ENCODE measurements at regions not wholly inside any gene's neighbourhood (a gene's known extent, or its start where the extent isn't known, plus 50 kb on each side); places are given as distances from the start of the nearest gene placed in this dataset.

DNA sequence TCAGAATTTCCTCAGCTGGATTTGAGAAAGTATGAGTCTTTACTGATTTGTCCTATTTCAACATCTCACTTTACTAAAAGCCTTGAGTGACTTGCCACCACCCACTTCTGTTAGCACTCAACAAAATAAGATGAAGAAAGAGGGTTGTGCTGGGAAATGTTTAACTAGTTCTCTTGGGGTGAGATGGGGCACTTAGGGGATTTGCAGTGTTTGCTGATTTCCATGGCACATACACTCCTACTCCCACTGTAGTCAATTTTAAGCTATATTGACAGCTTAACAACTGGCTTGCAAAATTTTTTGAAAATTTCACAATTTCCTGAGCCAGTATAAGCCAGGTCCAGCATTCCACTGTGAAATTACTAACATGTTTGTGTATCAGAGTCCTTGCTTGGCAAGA is 463.1 kb upstream of the ARHGEF26 start:
- no peak for TF ChIP-seq EZH2phosphoT487 (IDR thresholded peaks at IDR 0.05; ENCODE audit: low read depth)
- TF ChIP-seq, protein P1, sequence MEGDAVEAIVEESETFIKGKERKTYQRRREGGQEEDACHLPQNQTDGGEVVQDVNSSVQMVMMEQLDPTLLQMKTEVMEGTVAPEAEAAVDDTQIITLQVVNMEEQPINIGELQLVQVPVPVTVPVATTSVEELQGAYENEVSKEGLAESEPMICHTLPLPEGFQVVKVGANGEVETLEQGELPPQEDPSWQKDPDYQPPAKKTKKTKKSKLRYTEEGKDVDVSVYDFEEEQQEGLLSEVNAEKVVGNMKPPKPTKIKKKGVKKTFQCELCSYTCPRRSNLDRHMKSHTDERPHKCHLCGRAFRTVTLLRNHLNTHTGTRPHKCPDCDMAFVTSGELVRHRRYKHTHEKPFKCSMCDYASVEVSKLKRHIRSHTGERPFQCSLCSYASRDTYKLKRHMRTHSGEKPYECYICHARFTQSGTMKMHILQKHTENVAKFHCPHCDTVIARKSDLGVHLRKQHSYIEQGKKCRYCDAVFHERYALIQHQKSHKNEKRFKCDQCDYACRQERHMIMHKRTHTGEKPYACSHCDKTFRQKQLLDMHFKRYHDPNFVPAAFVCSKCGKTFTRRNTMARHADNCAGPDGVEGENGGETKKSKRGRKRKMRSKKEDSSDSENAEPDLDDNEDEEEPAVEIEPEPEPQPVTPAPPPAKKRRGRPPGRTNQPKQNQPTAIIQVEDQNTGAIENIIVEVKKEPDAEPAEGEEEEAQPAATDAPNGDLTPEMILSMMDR (IDR thresholded peaks at IDR 0.05; ENCODE audit: low read depth, low read length): no peak
- Histone ChIP-seq H3K27me3 (ENCODE audit: low read depth, low read length) (no peaks in the 10 kb centered on the region), H3K4me1 (ENCODE audit: low read length) (no peaks in the 10 kb centered on the region), H3K9me3 (ENCODE audit: insufficient read depth, low read length) (no peaks in the 10 kb centered on the region), H2AFZ (ENCODE audit: low read depth, low read length) (no peak overlapping the region), H3K4me3 (ENCODE audit: low read length) (no peak overlapping the region), H3K27ac (ENCODE audit: low read length) (no peak overlapping the region), H4K20me1 (ENCODE audit: insufficient read depth, low read length) (no peaks in the 10 kb centered on the region), H3K36me3 (replicated peaks; ENCODE audit: low read depth, low read length) (no peaks in the 10 kb centered on the region), H3K9ac (ENCODE audit: low read length) (no peak overlapping the region), H3K4me2 (ENCODE audit: low read length) (no peak overlapping the region), H3K79me2 (ENCODE audit: low read length) (no peaks in the 10 kb centered on the region)

DNA sequence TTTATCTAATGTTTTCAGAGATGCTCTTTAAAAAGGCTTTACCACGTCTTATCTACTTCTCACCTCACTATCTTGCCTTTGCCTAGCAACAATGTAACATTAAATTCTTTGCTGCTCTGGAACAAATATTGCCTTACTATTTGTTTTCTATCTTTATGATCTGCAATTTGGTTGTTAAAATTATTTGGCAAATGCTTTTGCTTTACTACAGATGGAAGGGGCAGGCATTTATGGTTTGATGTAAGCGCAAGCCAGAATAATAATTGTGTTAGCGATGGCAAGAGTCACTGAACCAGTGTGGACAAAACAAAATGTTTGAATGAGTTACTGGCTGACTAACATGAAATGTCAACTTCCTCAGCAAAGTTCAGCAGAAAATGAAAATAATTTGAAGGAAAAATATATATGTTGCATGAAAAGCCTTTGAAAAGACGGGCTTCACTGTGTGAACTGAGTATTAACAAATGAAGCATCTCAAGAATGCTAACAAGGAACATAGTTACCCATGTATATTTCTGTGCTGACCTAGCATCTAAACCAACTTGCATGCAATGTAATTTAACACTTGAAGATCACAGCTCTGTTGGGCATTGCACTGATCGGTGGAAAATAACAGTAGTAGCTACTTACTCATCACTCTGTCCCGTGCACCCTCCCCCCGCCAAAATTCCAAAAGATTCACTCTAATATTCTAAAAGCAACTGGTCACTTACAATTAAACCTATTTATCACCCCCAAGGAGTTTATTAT is 454.0 kb upstream of the ARHGEF26 start:
- Histone ChIP-seq H3K4me1 (ENCODE audit: low read length) (no peaks in the 10 kb centered on the region; the same call in none of the 2 replicates), H3K36me3 (replicated peaks; ENCODE audit: low read depth, low read length) (no peaks in the 10 kb centered on the region), H3K4me2 (ENCODE audit: low read length) (no peak overlapping the region), H3K79me2 (ENCODE audit: low read length) (no peaks in the 10 kb centered on the region), H3K27ac (ENCODE audit: low read length) (no peak overlapping the region), H3K4me3 (ENCODE audit: low read length) (no peak overlapping the region), H2AFZ (ENCODE audit: low read depth, low read length) (no peak overlapping the region), H3K27me3 (ENCODE audit: low read depth, low read length) (no peaks in the 10 kb centered on the region), H3K9me3 (ENCODE audit: insufficient read depth, low read length) (no peaks in the 10 kb centered on the region), H4K20me1 (ENCODE audit: insufficient read depth, low read length) (no peaks in the 10 kb centered on the region), H3K9ac (ENCODE audit: low read length) (no peak overlapping the region)
- TF ChIP-seq, protein P1 (IDR thresholded peaks at IDR 0.05; ENCODE audit: low read depth, low read length): no peak
- TF ChIP-seq EZH2phosphoT487 (IDR thresholded peaks at IDR 0.05; ENCODE audit: low read depth): no peak

DNA sequence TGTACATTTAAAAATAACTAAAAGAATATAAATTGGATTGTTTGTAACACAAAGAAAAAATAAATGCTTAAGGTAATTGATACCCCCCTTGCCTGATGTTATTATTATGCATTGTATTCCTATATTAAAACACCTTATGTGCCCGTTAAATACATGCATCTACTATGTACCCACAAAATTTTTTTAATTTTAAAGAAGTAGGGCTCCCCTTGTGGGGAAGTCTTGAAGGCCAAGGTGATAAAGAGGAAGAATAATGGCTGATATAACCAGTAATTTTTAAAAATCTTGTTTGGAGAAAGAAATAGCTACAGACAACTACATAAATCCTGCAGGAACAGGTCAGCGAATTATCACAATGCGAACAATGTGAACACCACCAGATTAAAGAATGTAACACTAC is 451.7 kb upstream of the ARHGEF26 start:
- Histone ChIP-seq H2AFZ (ENCODE audit: low read depth, low read length) (no peak overlapping the region), H4K20me1 (ENCODE audit: insufficient read depth, low read length) (no peaks in the 10 kb centered on the region), H3K4me3 (ENCODE audit: low read length) (no peak overlapping the region), H3K27me3 (ENCODE audit: low read depth, low read length) (no peaks in the 10 kb centered on the region), H3K4me1 (ENCODE audit: low read length) (no peaks in the 10 kb centered on the region; the same call in none of the 2 replicates), H3K27ac (ENCODE audit: low read length) (no peak overlapping the region), H3K4me2 (ENCODE audit: low read length) (no peak overlapping the region), H3K79me2 (ENCODE audit: low read length) (no peaks in the 10 kb centered on the region), H3K9me3 (ENCODE audit: insufficient read depth, low read length) (no peaks in the 10 kb centered on the region), H3K36me3 (replicated peaks; ENCODE audit: low read depth, low read length) (no peaks in the 10 kb centered on the region), H3K9ac (ENCODE audit: low read length) (no peak overlapping the region)
- TF ChIP-seq EZH2phosphoT487 (IDR thresholded peaks at IDR 0.05; ENCODE audit: low read depth): no peak
- TF ChIP-seq, protein P1 (IDR thresholded peaks at IDR 0.05; ENCODE audit: low read depth, low read length): no peak

DNA sequence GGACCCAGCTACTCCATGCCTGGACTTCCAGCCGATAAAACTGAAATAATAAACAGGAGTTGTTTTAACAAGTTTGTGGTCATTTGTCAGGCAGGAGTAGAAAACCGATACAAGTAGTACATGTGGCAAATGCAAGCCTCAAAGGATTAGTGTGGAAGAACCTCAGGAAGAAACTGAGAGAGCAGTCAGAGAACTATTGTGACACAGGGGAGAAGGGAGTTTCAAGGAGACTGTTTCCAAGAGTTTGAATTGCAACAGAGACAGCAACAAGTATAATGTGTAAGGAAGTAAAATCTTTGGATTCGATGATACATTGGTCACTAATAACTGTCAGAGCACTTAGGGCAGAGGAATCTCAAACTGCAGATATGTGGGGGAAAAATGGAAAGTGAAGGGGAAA is 450.6 kb upstream of the ARHGEF26 start:
- Histone ChIP-seq H3K36me3 (replicated peaks; ENCODE audit: low read depth, low read length) (no peaks in the 10 kb centered on the region), H3K27me3 (ENCODE audit: low read depth, low read length) (no peaks in the 10 kb centered on the region), H3K27ac (ENCODE audit: low read length) (no peak overlapping the region), H3K4me2 (ENCODE audit: low read length) (no peak overlapping the region), H3K9me3 (ENCODE audit: insufficient read depth, low read length) (no peaks in the 10 kb centered on the region), H2AFZ (ENCODE audit: low read depth, low read length) (peak overlapping the region; percentile 34; the same call in 1 of the 2 replicates), H3K9ac (ENCODE audit: low read length) (no peak overlapping the region), H3K4me1 (ENCODE audit: low read length) (no peaks in the 10 kb centered on the region; the same call in none of the 2 replicates), H3K4me3 (ENCODE audit: low read length) (no peak overlapping the region), H4K20me1 (ENCODE audit: insufficient read depth, low read length) (no peaks in the 10 kb centered on the region), H3K79me2 (ENCODE audit: low read length) (no peaks in the 10 kb centered on the region)
- TF ChIP-seq, protein P1 (IDR thresholded peaks at IDR 0.05; ENCODE audit: low read depth, low read length): no peak
